HG03159 (cell line): ENCODE measurements at regions not wholly inside any gene's neighbourhood (a gene's known extent, or its start where the extent isn't known, plus 50 kb on each side); places are given as distances from the start of the nearest gene placed in this dataset.

Experiments used
- ATAC-seq: cut with Tn5 transposase; IDR thresholded peaks from one replicate; pipeline ENCODE4 v1.9.1; 2021; ENCODE audit warnings: mild to moderate bottlenecking, moderate library complexity; ENCODE audit not compliant: unreplicated experiment

DNA sequence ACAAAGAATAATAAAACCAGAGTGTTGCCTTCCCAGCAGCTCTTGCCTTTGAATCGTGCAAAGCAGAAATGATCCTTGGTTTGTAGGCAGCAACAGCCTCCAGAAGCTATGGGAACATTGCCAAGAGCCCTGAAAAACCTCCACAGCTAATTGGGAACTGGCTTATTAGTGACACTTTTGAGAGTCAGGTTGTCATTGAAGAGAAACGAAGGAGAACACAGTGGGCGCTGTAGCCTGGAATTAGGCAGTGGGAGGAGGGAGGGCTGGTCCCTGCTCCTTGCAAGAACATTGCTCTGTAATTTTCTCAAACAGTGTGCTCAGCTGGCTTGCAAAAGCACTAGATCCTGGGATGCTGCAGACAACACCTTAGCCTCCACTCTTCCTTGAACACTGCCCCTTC is 331.5 kb upstream of the EMCN start:
- ATAC-seq = no peak

DNA sequence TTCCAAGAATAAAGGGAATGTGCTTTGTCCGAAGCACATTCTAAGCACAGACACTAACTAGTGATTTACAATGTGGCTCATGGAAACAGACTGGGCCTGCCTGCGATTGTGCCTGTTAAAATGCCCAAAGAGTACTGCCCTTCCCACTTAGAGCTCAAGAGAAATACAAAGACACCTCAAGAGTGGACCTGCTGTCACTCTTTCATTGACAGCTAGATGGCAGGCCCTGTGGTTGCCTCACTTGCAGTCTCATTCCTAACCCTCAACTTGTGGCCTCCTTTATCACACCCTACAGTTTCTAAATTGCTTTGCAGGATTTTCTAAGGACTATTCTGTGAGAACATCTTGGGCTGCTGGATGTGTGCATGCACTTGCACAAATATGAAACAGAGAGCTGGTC is 331.0 kb upstream of the EMCN start:
- peak; percentile 78 for ATAC-seq

DNA sequence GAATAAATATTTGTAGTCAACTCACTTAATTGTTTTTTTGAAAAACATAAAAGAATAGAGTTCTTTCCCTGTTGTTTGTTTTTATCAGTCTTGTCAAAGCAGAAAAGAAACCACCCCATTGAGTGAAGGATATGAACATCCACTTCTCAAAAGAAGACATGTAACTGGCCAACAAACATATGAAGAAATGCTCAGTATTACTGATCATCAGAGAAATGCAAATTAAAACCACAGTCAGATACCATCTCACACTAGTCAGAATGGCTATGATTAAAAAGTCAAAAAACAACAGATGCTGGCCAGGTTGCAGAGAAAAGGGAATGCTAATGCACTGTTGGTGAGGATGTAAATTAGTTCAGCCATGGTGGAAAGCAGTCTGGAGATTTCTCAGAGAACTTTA is 326.1 kb upstream of the EMCN start:
- peak; percentile 66 for ATAC-seq

DNA sequence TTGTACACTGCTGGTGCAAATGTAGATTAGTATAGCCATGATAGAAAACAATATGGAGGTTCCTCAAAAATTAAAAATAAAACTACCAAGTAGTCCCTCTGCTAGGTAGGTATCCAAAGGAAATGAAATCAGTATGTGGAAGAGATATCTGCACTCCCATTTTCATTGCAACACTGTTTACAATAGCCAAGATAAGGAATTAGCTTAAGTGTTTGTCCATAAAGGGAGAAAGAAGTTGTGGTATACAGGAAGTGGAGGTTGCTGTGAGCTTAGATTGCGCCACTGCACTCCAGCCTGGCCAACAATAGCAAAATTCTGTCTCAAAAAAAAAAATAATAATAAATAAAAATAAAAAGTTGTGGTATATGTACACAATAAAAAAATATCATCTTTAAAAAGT is 325.0 kb upstream of the EMCN start:
- ATAC-seq = no peak

DNA sequence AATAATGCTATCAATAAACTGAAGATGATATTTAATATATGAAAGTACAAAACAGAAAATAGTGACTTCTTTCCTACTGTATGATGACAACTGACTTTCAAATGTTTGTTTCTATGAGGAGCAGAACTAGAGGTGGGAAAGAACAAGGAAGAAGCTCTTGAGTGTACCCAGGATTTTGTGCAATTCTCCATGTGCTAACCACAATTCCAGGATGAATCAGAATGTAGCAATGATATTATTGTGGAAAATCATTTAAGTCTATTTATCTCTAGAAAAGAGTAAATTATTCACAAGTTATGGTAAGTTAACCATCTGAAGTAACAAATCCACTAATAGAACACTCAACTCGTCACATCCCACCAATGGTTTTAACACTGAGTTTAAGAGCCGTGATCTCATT is 324.1 kb upstream of the EMCN start:
- ATAC-seq = no peak

DNA sequence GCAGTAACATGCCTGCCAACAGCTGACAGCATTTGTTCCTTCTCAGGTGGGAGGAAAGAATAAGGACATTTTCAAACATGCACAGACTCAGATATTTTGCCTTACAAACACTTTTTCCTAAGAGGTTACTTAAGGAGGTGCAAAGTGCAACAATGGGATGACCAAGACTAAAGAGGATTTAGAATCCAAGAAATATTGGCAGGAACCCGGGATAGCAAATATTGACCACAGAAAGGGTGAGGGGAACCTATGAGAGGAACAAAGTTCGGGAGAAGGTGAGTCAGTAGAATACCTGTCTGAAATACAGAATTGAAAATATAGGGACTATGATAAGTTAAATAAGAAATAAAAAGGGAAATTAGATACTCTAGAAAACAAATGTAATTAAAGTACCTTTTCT is 321.9 kb upstream of the EMCN start:
- no peak for ATAC-seq

DNA sequence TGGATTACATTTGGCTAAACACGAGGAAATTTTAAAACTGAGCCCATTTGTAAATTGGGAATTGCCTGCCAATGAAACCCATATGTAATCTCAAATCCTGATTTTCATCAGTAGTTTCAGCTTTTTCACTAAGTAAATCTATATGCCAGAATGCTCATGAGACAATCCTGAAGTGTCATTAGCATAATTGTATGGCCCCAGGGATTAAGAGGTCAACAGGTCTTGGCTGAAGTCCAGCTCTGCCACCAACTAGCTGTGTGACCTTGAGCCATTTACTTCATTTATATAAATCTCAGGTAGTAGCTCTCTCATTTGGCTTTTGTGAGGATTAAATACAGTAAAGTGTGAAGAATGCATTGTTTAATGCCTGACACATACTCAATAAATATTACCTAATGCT is 320.5 kb upstream of the EMCN start:
- no peak for ATAC-seq

DNA sequence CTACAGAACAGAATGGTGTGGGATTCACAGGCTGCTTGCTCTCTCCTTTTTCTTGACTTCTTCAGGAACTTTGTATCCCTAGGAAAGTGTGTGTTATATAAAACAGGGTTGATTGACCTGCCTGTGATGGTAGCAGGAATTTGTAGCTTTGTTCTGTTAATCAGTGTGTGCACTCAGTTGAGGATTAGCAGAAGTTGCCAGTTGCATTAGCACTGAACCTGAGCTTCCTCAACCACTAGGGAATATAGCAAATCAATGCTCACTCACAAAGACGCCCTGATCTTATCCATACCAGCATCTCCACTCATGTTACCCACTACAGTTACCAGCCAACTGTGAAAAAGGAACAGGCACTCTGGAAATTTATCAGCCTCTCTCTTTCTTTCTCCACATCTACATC is 319.1 kb upstream of the EMCN start:
- no peak for ATAC-seq

GRCh38 chr4:100834616-100835015 is 316.8 kb upstream of the EMCN start:
- no peak for ATAC-seq

DNA sequence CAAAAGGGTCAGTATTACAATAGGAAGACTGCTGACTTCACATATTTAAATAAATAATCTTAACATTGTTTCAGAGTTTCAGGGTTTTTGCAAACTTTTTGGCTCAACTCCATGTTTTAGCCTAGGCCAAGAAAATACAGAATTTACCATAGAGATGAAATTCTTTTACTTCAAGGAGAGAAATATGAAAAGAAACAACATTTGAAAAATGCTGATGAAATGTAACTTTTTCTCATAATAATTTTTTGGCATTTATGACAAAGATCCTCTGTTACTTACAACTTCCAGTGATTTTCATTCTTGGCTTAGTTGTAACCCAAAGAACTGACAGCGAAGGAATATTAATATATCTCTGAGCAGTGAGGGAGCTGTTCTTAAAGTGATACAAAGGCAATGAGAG is 316.1 kb upstream of the EMCN start:
- ATAC-seq = no peak

DNA sequence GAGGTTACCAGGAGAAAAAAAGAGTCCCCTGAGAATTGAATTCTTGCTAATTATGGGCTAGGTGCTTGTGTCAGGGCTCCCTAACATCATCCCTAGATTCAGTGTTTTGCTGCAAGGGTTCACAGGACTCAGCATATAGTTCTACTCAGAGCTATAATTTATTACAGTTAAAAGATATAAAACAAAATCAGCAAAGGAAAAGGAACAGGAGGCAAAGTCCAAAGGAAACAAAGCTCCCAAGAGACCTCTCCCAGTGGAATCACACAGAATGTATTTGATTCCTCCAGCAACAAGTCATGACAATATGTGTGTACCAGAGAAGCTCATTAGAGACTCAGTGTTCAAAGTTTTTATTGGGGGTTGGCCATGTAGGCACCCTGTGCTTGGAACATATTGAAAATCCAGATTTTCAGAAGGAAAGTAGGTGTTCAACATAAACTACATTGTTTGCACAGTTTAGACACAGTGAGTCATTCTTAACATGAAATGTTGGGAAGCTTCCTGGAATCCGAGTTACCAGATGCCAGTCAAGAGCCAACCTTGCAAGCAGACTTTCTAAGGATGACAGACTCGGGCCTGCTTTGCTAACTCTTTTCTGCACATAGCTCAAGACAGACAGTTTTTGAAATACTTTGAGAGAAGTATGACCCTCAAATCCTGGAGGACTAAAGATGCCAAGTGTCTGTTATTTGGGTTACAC is 311.3 kb upstream of the EMCN start:
- no peak for ATAC-seq

DNA sequence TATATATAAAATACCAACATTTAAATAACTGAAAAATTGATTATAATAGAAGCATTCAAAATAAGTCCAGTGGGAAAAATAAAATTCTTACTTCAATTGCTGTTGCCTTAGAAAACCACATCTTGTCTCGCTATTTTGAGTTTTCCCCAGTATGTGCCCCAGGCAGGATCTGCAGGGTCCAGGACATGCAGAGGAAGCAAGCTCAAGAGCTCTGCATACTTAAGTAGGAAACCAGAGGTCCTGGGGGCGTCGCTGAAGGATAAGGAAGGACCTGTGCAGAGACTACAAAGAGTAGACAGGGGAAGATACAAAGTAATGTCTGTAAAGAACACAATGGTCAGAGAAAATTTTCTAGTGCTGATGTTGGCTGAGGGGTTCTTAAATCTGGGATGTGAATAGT is 310.5 kb upstream of the EMCN start:
- no peak for ATAC-seq

DNA sequence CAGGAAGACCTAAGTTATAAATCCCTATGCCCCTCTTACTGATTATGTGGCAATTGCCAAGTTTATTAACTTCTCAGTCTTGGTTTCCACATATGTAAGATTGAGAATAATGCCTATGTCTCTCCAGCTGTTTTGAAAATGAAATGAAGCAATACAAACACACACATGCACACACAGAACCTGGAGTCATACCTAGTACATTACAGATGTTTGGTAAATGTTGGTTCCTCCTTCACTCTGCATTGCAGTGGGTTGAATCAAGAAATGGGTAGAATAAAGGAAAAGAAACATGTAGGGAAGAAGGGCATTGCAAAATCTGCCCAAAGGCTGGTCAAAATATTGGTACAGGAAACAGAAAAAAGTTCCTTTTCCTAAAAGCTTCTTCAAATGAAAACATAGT is 309.9 kb upstream of the EMCN start:
- no peak for ATAC-seq

DNA sequence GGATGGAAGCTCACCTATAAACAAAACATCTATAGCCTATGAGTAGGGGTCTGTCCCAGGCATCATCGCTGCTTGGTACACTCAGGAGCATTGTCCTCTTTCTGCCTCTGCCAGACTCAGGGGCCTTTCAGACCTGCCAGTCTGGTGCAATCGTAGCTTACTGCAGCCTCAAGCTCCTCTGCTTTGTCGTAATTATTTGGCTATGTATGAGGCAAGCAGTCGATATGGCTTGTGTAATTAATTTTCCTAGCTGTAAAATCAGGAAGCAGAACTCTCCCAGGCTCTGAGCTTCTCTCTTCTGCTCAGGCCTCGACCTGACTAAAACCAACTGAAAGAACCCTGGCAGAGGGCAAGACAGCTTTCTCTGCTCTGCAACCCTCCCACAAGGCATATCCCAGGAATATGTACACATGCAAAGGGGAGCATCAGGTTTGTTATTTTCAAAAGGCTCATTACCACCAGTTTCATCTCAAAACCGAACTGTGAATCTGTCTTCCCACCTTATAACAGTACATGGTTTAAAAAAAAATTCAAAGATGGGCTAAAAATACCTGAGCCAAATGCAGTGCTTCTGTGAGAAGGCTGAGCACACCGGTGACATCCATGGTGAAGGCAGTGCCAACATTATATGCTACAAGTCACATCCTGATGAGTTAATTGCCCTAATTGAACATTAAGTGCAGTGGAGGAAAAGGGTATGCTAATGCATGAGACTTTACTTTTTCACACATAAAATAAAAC is 309.2 kb upstream of the EMCN start:
- no peak for ATAC-seq

GRCh38 chr4:100826067-100826466 is 308.2 kb upstream of the EMCN start:
- no peak for ATAC-seq

DNA sequence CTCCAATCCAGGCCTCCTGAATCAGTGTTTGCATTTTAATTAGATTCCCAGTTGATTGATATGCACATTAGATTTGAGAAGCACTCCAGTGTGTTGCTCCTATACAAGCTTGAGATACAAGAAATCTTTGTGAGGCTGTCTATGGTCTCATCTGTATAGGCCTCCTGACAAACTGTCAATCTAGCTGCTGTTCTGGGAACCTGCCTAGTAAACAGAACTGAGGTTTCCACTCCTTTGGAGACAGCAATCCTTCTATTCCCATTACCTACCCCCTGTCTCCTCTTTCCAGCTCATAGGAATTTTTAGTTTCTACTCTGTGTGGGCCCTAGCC is 306.1 kb upstream of the EMCN start:
- ATAC-seq = no peak

GRCh38 chr4:100823066-100823992 is 305.5 kb upstream of the EMCN start:
- ATAC-seq = peak; percentile 80

- no peak for ATAC-seq
These were observed 302.4 kb upstream of the EMCN start for GRCh38 chr4:100820249-100820648.

- ATAC-seq = no peak
These were observed 301.7 kb upstream of the EMCN start for GRCh38 chr4:100819505-100819904.

GRCh38 chr4:100816436-100817045 is 298.7 kb upstream of the EMCN start:
- ATAC-seq = no peak

GRCh38 chr4:100811046-100811445 is 293.2 kb upstream of the EMCN start:
- no peak for ATAC-seq
